ENCODE measurements at regions not wholly inside any gene's neighbourhood (a gene's known extent, or its start where the extent isn't known, plus 50 kb on each side); places are given as distances from the start of the nearest gene placed in this dataset.
"Not testable (repeated sequence)": the region's sequence is repeated elsewhere in the genome, so short reads cannot be mapped to it uniquely, and the experiment has no call there.

- DNase-seq: no peak
These were observed 1249.3 kb downstream of the CDH12 start for GRCh38 chr5:21603796-21604195.

- DNase-seq: no peak
These were observed 1258.6 kb downstream of the CDH12 start for GRCh38 chr5:21594566-21594965.

GRCh38 chr5:21593261-21593660 is 1259.9 kb downstream of the CDH12 start:
- DNase-seq: no peak

- no peak for DNase-seq
These were observed 1271.6 kb downstream of the CDH12 start for GRCh38 chr5:21581508-21581907.

GRCh38 chr5:21574961-21575360 is 1278.2 kb downstream of the CDH12 start:
- DNase-seq: no peak

GRCh38 chr5:21574438-21574837 is 1278.7 kb downstream of the CDH12 start:
- no peak for DNase-seq

GRCh38 chr5:21573416-21574314 is 1279.5 kb downstream of the CDH12 start:
- no peak for DNase-seq

- not testable (repeated sequence) for DNase-seq
These were observed 1281.9 kb downstream of the CDH12 start for GRCh38 chr5:21571196-21571595.

- not testable (repeated sequence) for DNase-seq
These were observed 1294.0 kb downstream of the CDH12 start for GRCh38 chr5:21559109-21559508.

GRCh38 chr5:21552263-21552662 is 1300.9 kb downstream of the CDH12 start:
- DNase-seq: not testable (repeated sequence)

GRCh38 chr5:21550916-21551315 is 1302.2 kb downstream of the CDH12 start:
- DNase-seq: not testable (repeated sequence)

- not testable (repeated sequence) for DNase-seq
These were observed 1305.5 kb downstream of the CDH12 start for GRCh38 chr5:21547656-21548055.

- DNase-seq: not testable (repeated sequence)
These were observed 1318.0 kb downstream of the CDH12 start for GRCh38 chr5:21535114-21535513.

GRCh38 chr5:21521157-21521556 is 1332.0 kb downstream of the CDH12 start:
- DNase-seq: not testable (repeated sequence)

GRCh38 chr5:21496926-21497325 is 1356.2 kb downstream of the CDH12 start:
- DNase-seq: not testable (repeated sequence)

GRCh38 chr5:21496056-21496455 is 1357.1 kb downstream of the CDH12 start:
- DNase-seq: not testable (repeated sequence)

- not testable (repeated sequence) for DNase-seq
These were observed 1357.9 kb downstream of the CDH12 start for GRCh38 chr5:21495235-21495634.

GRCh38 chr5:21494033-21494432 is 1359.1 kb downstream of the CDH12 start:
- not testable (repeated sequence) for DNase-seq

- DNase-seq: not testable (repeated sequence)
These were observed 1362.0 kb downstream of the CDH12 start for GRCh38 chr5:21491182-21491581.

- DNase-seq: not testable (repeated sequence)
These were observed 1364.3 kb downstream of the CDH12 start for GRCh38 chr5:21488828-21489227.

- not testable (repeated sequence) for DNase-seq
These were observed 1367.6 kb downstream of the CDH12 start for GRCh38 chr5:21485458-21486000.

GRCh38 chr5:21484498-21484889 is 1368.7 kb downstream of the CDH12 start:
- not testable (repeated sequence) for DNase-seq
